GM21723 (cell line): ENCODE measurements at regions not wholly inside any gene's neighbourhood (a gene's known extent, or its start where the extent isn't known, plus 50 kb on each side); places are given as distances from the start of the nearest gene placed in this dataset.
A peak's percentile ranks its signal among the peaks of the same experiment; 100 is the strongest.

Experiments
- ATAC-seq: cut with Tn5 transposase; IDR thresholded peaks from one replicate; pipeline ENCODE4 v1.9.1; 2021; ENCODE audit warnings: mild to moderate bottlenecking, moderate library complexity; ENCODE audit not compliant: unreplicated experiment

GRCh38 chr11:88231894-88232482, 56.7 kb upstream of the RAB38 start:
- ATAC-seq, result peak; percentile 98

- ATAC-seq, result no peak
These were observed 54.1 kb upstream of the RAB38 start for GRCh38 chr11:88229303-88229702.
